NB4 (cell line): ENCODE measurements at regions not wholly inside any gene's neighbourhood (a gene's known extent, or its start where the extent isn't known, plus 50 kb on each side); places are given as distances from the start of the nearest gene placed in this dataset.
A peak's percentile ranks its signal among the peaks of the same experiment; 100 is the strongest.

ENCODE experiments used
- DNase-seq: peaks from one replicate; pipeline ENCODE4 v3.0.0; 2010; ENCODE audit warnings: low read depth
- H3K4me3 ChIP-seq: one replicate; pipeline ENCODE4 v1.5.1; 2011; ENCODE audit warnings: mild to moderate bottlenecking, low read depth, low read length, moderate library complexity
- CTCF ChIP-seq: IDR thresholded peaks from one replicate; pipeline ENCODE4 v1.5.1; 2012; ENCODE audit warnings: low read depth, low read length
- MAX ChIP-seq: IDR thresholded peaks from 2 replicates; pipeline ENCODE4 v1.6.1; 2011; ENCODE audit warnings: low read depth, low read length
- MYC ChIP-seq: IDR thresholded peaks from 2 replicates; pipeline ENCODE4 v1.6.1; 2011; ENCODE audit warnings: low read depth, low read length
- POLR2A ChIP-seq: IDR thresholded peaks from 2 replicates; pipeline ENCODE4 v1.6.1; 2011; ENCODE audit warnings: mild to moderate bottlenecking; ENCODE audit not compliant: insufficient read length; ENCODE audit errors: extremely low read depth

- H3K4me3 ChIP-seq: no peak overlapping the region
- no peak for TF ChIP-seq MYC
- TF ChIP-seq MAX: no peak
- no peak for TF ChIP-seq CTCF
- TF ChIP-seq POLR2A: no peak
- DNase-seq: no peak
Measured at GRCh38 chr7:86933295-86933845, 126.1 kb downstream of the ELAPOR2 start.

GRCh38 chr7:86932038-86932512 lies 127.4 kb downstream of the ELAPOR2 start:
- H3K4me3 ChIP-seq: no peak overlapping the region
- no peak for TF ChIP-seq MAX
- no peak for TF ChIP-seq MYC
- TF ChIP-seq POLR2A: no peak
- DNase-seq: peak; percentile 20

GRCh38 chr7:86931439-86931838 lies 128.0 kb downstream of the ELAPOR2 start:
- H3K4me3 ChIP-seq: no peak overlapping the region
- TF ChIP-seq MYC (no peak), POLR2A (no peak), MAX (no peak), CTCF (no peak)
- DNase-seq: no peak

- H3K4me3 ChIP-seq: no peak overlapping the region
- DNase-seq: no peak
- TF ChIP-seq MYC: no peak
- TF ChIP-seq POLR2A: no peak
- no peak for TF ChIP-seq CTCF
- no peak for TF ChIP-seq MAX
Measured at GRCh38 chr7:86930554-86931307, 128.7 kb downstream of the ELAPOR2 start.

GRCh38 chr7:86929293-86930109 lies 130.0 kb downstream of the ELAPOR2 start:
- peak; percentile 24 for DNase-seq
- no peak for TF ChIP-seq MAX
- TF ChIP-seq POLR2A: no peak
- no peak for TF ChIP-seq MYC
- TF ChIP-seq CTCF: no peak
- no peak overlapping the region for H3K4me3 ChIP-seq

GRCh38 chr7:86928308-86928707 lies 131.1 kb downstream of the ELAPOR2 start:
- TF ChIP-seq POLR2A: no peak
- TF ChIP-seq MYC: no peak
- TF ChIP-seq CTCF: no peak
- no peak for TF ChIP-seq MAX
- H3K4me3 ChIP-seq: no peak overlapping the region
- DNase-seq: no peak
